ENCODE measurements at regions not wholly inside any gene's neighbourhood (a gene's known extent, or its start where the extent isn't known, plus 50 kb on each side); places are given as distances from the start of the nearest gene placed in this dataset.

DNA sequence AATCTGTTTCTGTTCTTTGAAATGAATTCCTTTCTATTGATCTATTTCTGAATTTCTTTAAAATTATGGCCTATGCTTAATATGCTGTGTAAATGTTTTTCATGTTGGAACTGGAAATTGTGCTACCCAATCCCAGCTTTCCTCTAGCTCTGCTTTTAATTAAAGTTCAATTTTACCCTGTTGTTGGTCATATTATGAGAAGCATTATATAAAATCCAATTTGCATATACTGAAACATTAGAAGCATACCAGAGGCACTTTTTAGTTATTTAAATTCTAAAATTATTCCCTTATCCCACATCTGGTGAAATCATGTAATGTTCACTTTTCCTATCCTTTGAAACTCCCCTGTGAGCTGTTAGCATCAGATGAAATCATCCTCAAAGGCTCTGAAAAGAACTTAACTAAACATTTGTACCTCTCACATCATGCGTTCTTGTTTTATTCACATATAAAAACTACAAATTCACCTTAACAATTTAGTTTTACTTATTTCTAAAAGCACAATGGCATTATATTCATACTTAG is 160.6 kb upstream of the COL21A1 start:
- FAIRE-seq (no peak), DNase-seq (ENCODE audit: insufficient read length) (no peak)
- no peak for TF ChIP-seq POLR2AphosphoS5 (IDR thresholded peaks at IDR 0.05; ENCODE audit: low read depth, low read length)
- TF ChIP-seq TAF1 (IDR thresholded peaks at IDR 0.05; ENCODE audit: borderline replicate concordance, low read depth, low read length): no peak
- no peak for TF ChIP-seq POLR2A (IDR thresholded peaks at IDR 0.05; ENCODE audit: low read depth, low read length)

DNA sequence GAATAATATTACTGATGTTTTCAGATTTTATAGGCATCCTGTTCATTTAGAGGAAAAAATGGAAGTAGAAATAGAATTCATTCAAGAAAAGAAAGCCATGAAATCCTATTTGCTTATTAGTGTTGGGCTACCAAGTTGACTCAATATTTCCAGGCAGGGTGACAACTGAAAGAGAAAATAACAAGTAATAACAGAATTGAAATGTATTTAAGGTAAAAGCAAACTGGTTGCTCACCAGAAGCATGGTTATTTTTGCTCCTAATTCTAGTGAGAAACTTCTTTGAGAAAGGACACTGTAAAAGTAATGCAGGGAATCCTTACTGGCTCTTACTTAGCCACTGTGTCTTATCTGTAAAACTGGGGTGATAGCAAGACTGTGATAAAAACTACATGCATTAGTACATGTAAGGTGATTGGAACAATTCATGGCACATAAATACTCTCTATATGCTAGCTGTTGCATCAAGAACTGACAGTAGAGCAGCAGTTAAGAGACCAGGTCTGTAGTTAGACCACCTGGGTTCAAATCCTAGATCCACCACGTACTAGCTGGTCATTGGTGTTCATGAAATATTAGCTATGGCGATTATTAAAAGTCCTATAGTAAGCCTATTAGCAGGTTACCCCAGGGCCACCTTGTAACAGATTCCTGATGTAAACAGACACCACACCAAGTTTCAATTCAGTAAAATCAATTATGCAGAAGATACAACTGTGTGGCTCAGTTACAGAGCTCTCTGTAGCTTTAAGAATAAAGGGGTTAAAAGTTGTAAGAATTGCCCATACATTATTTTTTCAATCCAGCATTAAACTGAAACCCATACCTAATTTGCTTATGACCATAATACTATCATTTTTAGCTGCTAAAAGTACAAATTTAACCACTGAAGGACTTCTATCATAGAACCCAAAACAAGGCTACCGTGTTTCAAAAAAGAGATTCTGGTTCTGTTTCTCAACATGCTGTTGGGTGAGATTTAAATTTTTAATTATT is 159.2 kb upstream of the COL21A1 start:
- TF ChIP-seq POLR2A (IDR thresholded peaks at IDR 0.05; ENCODE audit: low read depth, low read length): no peak
- TF ChIP-seq POLR2AphosphoS5 (IDR thresholded peaks at IDR 0.05; ENCODE audit: low read depth, low read length): no peak
- no peak for TF ChIP-seq TAF1 (IDR thresholded peaks at IDR 0.05; ENCODE audit: borderline replicate concordance, low read depth, low read length)
- DNase-seq (ENCODE audit: insufficient read length) (no peak), FAIRE-seq (no peak)

DNA sequence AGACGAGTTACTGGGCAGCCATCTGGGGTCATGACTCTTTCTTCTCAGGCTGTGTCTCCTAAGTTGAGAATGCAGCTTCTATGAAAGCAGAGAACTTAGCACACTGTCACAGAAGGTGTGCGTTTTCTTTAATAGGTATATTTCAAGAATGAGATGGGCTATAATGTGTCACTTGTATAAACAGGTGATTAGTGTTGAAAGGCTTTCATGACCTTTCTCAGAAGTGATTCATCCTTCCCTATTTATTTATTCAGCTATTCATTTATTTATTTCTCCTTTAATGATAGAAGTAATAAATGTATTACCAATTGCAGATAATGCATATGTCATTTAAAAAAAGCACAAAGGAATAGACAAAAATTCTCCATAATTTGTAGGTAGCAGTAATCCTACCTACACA is 157.2 kb upstream of the COL21A1 start:
- DNase-seq (ENCODE audit: insufficient read length) (no peak), FAIRE-seq (no peak)
- TF ChIP-seq POLR2AphosphoS5 (IDR thresholded peaks at IDR 0.05; ENCODE audit: low read depth, low read length) (no peak), POLR2A (IDR thresholded peaks at IDR 0.05; ENCODE audit: low read depth, low read length) (no peak), TAF1 (IDR thresholded peaks at IDR 0.05; ENCODE audit: borderline replicate concordance, low read depth, low read length) (no peak)

DNA sequence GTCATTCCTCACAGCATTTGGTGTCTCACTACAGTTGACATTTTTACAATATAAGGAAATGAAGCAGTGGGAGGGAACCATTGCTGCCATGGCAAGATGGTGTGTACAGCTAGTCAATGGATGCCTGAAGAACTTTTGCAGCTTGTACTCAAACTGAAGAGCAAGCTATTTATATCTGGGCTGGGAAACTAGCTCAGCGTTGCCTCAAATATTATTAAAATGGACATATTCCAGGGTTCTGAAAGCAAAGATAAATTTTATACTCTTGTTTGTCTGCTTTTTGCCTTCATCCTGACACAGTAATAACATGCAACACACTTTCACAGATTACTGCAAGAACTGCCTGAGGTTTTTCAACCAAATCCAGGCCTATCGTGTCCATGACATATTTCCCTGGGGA is 156.4 kb upstream of the COL21A1 start:
- FAIRE-seq: no peak
- TF ChIP-seq POLR2AphosphoS5 (IDR thresholded peaks at IDR 0.05; ENCODE audit: low read depth, low read length): no peak

DNA sequence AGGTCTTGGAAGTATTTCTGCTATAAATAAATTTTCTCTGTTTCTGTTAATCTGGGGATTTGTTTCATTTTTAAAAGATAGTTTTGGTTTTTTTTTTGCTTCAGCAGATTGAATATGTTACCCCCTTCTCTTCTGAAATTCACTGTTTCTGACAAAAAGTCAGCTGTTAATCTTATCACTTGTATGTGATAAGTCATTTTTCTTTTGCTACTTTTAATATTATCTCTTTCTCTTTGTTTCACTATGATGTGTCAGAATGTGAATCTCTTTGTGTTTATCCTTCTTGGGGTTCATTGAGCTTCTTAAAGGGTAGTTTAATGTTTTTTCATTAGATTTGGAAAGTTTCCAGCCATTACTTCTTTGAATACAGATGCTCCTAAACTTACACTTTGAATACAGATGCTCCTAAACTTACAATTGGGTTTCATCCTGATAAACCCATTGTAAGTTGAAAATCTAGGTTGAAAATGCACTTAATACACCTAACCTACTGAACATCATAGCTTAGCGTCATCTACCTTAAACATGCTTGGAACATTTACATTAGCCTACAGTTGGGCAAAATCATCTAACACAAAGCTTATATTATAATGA is 154.2 kb upstream of the COL21A1 start:
- TF ChIP-seq TAF1 (IDR thresholded peaks at IDR 0.05; ENCODE audit: borderline replicate concordance, low read depth, low read length): no peak
- no peak for TF ChIP-seq POLR2A (IDR thresholded peaks at IDR 0.05; ENCODE audit: low read depth, low read length)
- no peak for TF ChIP-seq POLR2AphosphoS5 (IDR thresholded peaks at IDR 0.05; ENCODE audit: low read depth, low read length)
- FAIRE-seq (no peak), DNase-seq (ENCODE audit: insufficient read length) (no peak)

More for the DNA sequence above, 156.4 kb upstream of the COL21A1 start:
- DNase-seq (ENCODE audit: insufficient read length): no peak

DNA sequence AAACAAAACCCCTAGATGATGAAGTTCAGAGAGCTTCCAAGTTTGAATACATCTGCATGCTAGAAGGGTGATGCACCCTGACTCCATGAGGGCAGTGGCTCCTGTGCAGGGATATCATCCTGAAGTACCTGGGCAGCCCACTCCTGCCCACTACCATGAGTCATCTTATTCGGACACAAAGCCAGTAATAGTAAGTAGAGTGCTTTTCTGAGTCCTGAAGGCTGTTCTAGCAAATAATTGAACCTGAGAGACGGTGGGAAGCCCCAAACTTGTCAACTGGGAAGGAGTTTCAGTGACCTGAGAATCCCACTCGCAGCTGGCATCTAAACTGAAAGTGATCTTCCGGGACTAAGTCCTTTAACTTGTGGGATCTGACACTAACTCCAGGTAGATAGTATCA is 152.9 kb upstream of the COL21A1 start:
- DNase-seq (ENCODE audit: insufficient read length) (no peak), FAIRE-seq (no peak)

DNA sequence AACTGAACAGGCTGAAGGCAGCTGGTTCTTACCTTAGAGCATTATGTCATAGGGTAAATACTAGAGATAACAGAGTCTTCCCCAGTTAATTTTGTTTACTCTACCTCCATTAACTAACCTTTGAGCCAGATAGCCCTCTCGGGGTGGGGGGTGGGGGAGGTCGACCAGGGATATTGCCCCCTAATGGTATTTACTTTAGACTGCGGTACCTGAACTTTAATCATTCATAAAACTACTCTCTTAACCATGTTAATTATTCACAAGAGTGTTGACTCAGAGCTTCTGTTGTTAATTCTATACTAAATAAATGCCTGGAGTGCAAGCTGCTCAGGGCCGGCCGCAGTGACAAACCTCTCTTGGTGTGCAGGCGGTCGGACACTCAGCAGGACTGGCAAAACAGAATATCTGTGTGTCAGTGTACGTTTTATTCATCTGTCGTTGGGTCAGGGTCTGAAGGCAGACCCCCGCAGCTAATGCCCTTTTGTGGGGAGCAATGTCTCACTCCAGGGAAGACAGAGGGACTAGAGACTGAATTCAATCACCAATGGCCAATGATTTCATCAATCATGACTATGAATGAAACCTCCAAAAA is 152.4 kb upstream of the COL21A1 start:
- FAIRE-seq: no peak
- no peak for DNase-seq (ENCODE audit: insufficient read length)
- no peak for TF ChIP-seq POLR2AphosphoS5 (IDR thresholded peaks at IDR 0.05; ENCODE audit: low read depth, low read length)
- no peak for TF ChIP-seq TAF1 (IDR thresholded peaks at IDR 0.05; ENCODE audit: borderline replicate concordance, low read depth, low read length)
- no peak for TF ChIP-seq POLR2A (IDR thresholded peaks at IDR 0.05; ENCODE audit: low read depth, low read length)

More for the DNA sequence above, 152.9 kb upstream of the COL21A1 start:
- TF ChIP-seq TAF1 (IDR thresholded peaks at IDR 0.05; ENCODE audit: borderline replicate concordance, low read depth, low read length) (no peak), POLR2AphosphoS5 (IDR thresholded peaks at IDR 0.05; ENCODE audit: low read depth, low read length) (no peak), POLR2A (IDR thresholded peaks at IDR 0.05; ENCODE audit: low read depth, low read length) (no peak)

DNA sequence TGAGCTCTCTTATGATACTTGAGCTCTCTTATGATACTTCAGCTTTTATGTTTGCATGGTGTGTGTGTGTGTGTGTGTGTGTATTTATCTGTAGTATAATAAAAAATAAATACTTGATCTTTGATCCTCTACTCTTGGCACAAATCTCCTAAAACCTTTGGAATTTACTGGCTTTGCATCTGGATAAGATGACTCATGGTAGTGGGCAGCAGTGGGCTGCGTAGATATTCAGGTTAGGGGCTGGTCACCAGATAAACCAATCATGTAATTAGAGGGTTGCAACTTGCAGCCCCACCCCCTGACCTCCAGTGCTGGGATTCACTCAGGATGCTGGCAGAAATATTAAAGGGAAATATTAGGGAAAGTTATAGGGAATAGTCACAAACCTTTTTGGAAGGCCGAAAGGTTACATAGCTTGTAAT is 151.9 kb upstream of the COL21A1 start:
- no peak for DNase-seq (ENCODE audit: insufficient read length)

DNA sequence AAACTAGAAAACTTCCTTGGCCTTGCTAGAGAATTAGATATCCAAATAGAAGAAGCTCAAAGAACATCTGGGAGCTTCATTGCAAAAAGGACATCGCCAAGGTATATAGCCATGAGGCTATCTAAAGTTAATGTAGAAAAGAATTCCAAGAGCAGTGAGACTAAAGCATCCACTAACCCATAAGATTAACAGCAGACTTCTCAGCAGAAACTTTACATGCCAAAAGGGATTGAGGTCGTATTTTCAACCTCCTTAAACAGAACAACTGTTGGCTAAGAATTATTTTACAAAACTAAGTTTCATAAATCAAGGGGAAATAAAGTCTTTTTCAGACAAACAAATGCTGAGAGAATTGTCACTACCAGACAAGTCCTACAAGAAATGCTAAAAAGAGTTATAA is 149.1 kb upstream of the COL21A1 start:
- no peak for DNase-seq (ENCODE audit: insufficient read length)
- no peak for FAIRE-seq
- TF ChIP-seq POLR2A (IDR thresholded peaks at IDR 0.05; ENCODE audit: low read depth, low read length) (no peak), TAF1 (IDR thresholded peaks at IDR 0.05; ENCODE audit: borderline replicate concordance, low read depth, low read length) (no peak), POLR2AphosphoS5 (IDR thresholded peaks at IDR 0.05; ENCODE audit: low read depth, low read length) (no peak)

More for the DNA sequence above, 151.9 kb upstream of the COL21A1 start:
- FAIRE-seq: no peak
- TF ChIP-seq TAF1 (IDR thresholded peaks at IDR 0.05; ENCODE audit: borderline replicate concordance, low read depth, low read length) (no peak), POLR2AphosphoS5 (IDR thresholded peaks at IDR 0.05; ENCODE audit: low read depth, low read length) (no peak), POLR2A (IDR thresholded peaks at IDR 0.05; ENCODE audit: low read depth, low read length) (no peak)

DNA sequence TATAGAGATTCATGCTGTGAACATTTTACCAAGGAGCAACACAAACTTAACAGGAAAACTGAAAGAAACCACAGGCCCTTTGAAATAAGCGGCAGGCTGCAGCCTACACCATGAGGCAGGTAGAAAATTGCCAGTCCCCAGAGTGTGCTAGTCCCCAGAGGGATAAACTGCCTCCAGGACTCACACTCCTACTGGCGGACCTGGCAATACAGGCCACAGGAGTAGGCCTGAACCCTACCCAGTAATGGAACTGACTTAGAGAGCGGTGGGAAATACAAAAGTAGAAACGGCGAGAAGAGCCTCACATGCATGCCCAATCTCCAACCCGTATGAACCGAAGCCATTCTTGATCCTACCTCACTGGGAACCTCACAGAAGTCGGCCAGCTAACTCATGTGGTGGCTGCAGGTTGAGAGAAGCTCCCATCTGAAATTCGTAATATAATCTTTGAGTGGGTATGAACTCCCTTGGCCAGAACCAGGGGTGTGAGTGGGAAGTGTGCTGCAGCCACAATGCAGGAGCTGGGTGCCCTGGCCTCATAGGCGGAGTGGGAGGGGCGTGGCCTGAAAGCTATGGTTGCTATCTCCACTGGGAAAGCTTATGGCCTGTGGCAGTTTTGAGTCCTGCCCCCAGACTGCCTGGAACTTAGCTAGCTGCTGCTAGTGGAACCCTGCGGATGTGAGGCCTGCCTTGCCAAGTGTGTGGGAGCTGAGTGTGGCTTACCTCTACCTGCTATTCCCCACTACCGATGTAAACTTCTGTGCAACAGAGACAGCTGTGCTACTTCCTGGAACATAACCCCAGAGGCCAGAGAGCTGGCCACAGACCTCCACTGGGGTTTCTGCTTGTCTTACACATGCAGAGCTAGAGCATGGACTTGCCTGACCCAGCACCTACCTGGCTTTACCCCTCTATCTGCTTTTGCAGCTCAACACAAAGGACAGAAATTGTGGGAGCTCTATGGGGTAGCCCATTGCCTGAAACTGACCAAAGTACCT is 146.5 kb upstream of the COL21A1 start:
- DNase-seq (ENCODE audit: insufficient read length): no peak
- no peak for FAIRE-seq
- no peak for TF ChIP-seq POLR2AphosphoS5 (IDR thresholded peaks at IDR 0.05; ENCODE audit: low read depth, low read length)
- TF ChIP-seq TAF1 (IDR thresholded peaks at IDR 0.05; ENCODE audit: borderline replicate concordance, low read depth, low read length): no peak
- no peak for TF ChIP-seq POLR2A (IDR thresholded peaks at IDR 0.05; ENCODE audit: low read depth, low read length)

Measured in GM12892 (cell line).